Sigmoid colon (tissue), 6 donors: ENCODE measurements at regions not wholly inside any gene's neighbourhood (a gene's known extent, or its start where the extent isn't known, plus 50 kb on each side); places are given as distances from the start of the nearest gene placed in this dataset.

Experiments used
- DNase-seq: peaks from one replicate; pipeline ENCODE4 v3.0.0-alpha.2; 2019
- H3K27ac ChIP-seq, 4 donors: fragments of 200-600 bp; sonication (generic); one replicate each; pipeline ENCODE4 v1.5.1; 2016 to 2019; ENCODE audit warnings: mild to moderate bottlenecking in 1 of 4
- H3K27me3 ChIP-seq, 3 donors: fragments of 200-600 bp; sonication (generic); one replicate each; pipeline ENCODE4 v1.5.1; 2019; ENCODE audit warnings: mild to moderate bottlenecking in 1 of 3
- H3K36me3 ChIP-seq, 4 donors: fragments of 200-600 bp; sonication (generic); one replicate each; pipeline ENCODE4 v1.5.1; 2016 to 2019
- H3K4me1 ChIP-seq, 4 donors: fragments of 200-600 bp; sonication (generic); one replicate each; pipeline ENCODE4 v1.5.1; 2017 to 2019
- H3K4me3 ChIP-seq, 4 donors: fragments of 200-600 bp; sonication (generic); one replicate each; pipeline ENCODE4 v1.5.1; 2017 to 2019; ENCODE audit warnings: mild to moderate bottlenecking in 2 of 4, moderate library complexity in 1 of 4
- H3K9me3 ChIP-seq, 4 donors: fragments of 200-600 bp in 3 of 4; sonication (generic) in 3 of 4; one replicate each; pipeline versions ENCODE4 v1.5.1 to v1.6.1; 2013 to 2019
- CTCF ChIP-seq, 4 experiments: fragments of 450-650 bp in 3 of 4; fragments of 200-600 bp in 1 of 4; IDR thresholded peaks; one replicate each; pipeline ENCODE4 v1.5.1; 2016 to 2019; ENCODE audit warnings: antibody characterized with exemption in 4 of 4, mild to moderate bottlenecking in 3 of 4, moderate library complexity in 2 of 4
- EP300 ChIP-seq, 4 donors: sonication (generic); formaldehyde crosslinking; IDR thresholded peaks; one replicate each; pipeline ENCODE4 v1.6.1; 2017; ENCODE audit warnings: antibody characterized with exemption in 4 of 4
- POLR2A ChIP-seq, 2 donors: fragments of 450-650 bp; IDR thresholded peaks; one replicate each; pipeline ENCODE4 v1.6.1; 2016; ENCODE audit warnings: antibody characterized with exemption in 2 of 2, mild to moderate bottlenecking in 2 of 2, moderate library complexity in 2 of 2
- POLR2AphosphoS5 ChIP-seq, 4 donors: sonication (generic); formaldehyde crosslinking; IDR thresholded peaks; one replicate each; pipeline ENCODE4 v1.6.1; 2017; ENCODE audit warnings: antibody characterized with exemption in 4 of 4
- WGBS, 2 donors: extraction: QIAGEN DNeasy Blood & Tissue Kit; methylation state at CpG; one replicate each; pipeline ENCODE4 v1.1.7; 2013; 5-methylcytosine and 5-hydroxymethylcytosine counted together
- intact Hi-C: fragments of 100-400 bp; cut with DNase I; formaldehyde crosslinking; loops from one replicate; pipeline ENCODE4 v1.15.1; 2023
- donor health status: healthy with polysubstance abuse.
- donor health status: healthy.

- intact Hi-C loops: no loop called here
Observed at GRCh38 chr3:116815321-116815720, 105.7 kb downstream of the TUSC7 start.

GRCh38 chr3:116815831-116816588 lies 106.4 kb downstream of the TUSC7 start:
- intact Hi-C loops: no loop called here
- Histone ChIP-seq H3K9me3 (no peaks in the 10 kb centered on the region), H3K27me3 (no peaks in the 10 kb centered on the region), H3K27ac (peak overlapping the region; percentile 27 to 79 (median 70)), H3K36me3 (no peaks in the 10 kb centered on the region), H3K4me1 (peaks cover 0 to 42% (median 36%) of the 10 kb centered on the region in 4 donors), H3K4me3 (no peak overlapping the region)
- DNase-seq: peak; percentile 86
- WGBS, 2 donors: 47 to 53% methylated on average over 5 of the region's 5 CpGs
- TF ChIP-seq POLR2A (IDR thresholded peaks at IDR 0.05) (no peak), CTCF (IDR thresholded peaks at IDR 0.05) (no peak), POLR2AphosphoS5 (IDR thresholded peaks at IDR 0.05) (peak; percentile 86 to 98 (median 96)), EP300 (IDR thresholded peaks at IDR 0.05) (peak; percentile 9 to 77 (median 46))

More at GRCh38 chr3:116815321-116815720, 105.7 kb downstream of the TUSC7 start:
- H3K4me3 ChIP-seq: no peak overlapping the region
- no peak for DNase-seq
- H3K27me3 ChIP-seq: no peaks in the 10 kb centered on the region
- no peaks in the 10 kb centered on the region for H3K9me3 ChIP-seq
- TF ChIP-seq EP300 (IDR thresholded peaks at IDR 0.05) (no peak), CTCF (IDR thresholded peaks at IDR 0.05) (no peak), POLR2AphosphoS5 (IDR thresholded peaks at IDR 0.05) (no peak), POLR2A (IDR thresholded peaks at IDR 0.05) (no peak)
- peaks cover 0 to 42% (median 36%) of the 10 kb centered on the region in 4 donors for H3K4me1 ChIP-seq
- H3K36me3 ChIP-seq: no peaks in the 10 kb centered on the region
- WGBS, 2 donors: 77 to 85% methylated on average over 1 of the region's 1 CpG
- H3K27ac ChIP-seq: peak overlapping the region in 3 of 4 donors; percentile 23 to 79 (median 71)

- no peak overlapping the region for H3K4me3 ChIP-seq
- WGBS, 2 donors: 70 to 81% methylated on average over 1 of the region's 1 CpG
- H3K9me3 ChIP-seq: no peaks in the 10 kb centered on the region
- peaks cover 0 to 15% (median 14%) of the 10 kb centered on the region in 4 donors for H3K4me1 ChIP-seq
- intact Hi-C loops: no loop called here
- H3K27me3 ChIP-seq: no peaks in the 10 kb centered on the region
- no peak for TF ChIP-seq POLR2AphosphoS5 (IDR thresholded peaks at IDR 0.05)
- no peak for TF ChIP-seq EP300 (IDR thresholded peaks at IDR 0.05)
- TF ChIP-seq CTCF (IDR thresholded peaks at IDR 0.05): no peak
- TF ChIP-seq POLR2A (IDR thresholded peaks at IDR 0.05): no peak
- H3K36me3 ChIP-seq: no peaks in the 10 kb centered on the region
- no peak for DNase-seq
- no peak overlapping the region for H3K27ac ChIP-seq
Observed at GRCh38 chr3:116821371-116821770, 111.8 kb downstream of the TUSC7 start.

- WGBS, 2 donors: 63 to 69% methylated on average over 1 of the region's 1 CpG
- no peak overlapping the region for H3K4me3 ChIP-seq
- no peak for DNase-seq
Observed at GRCh38 chr3:116824208-116824607, 114.6 kb downstream of the TUSC7 start.

More at GRCh38 chr3:116824208-116824607, 114.6 kb downstream of the TUSC7 start:
- no peak overlapping the region for H3K27ac ChIP-seq
- TF ChIP-seq EP300 (IDR thresholded peaks at IDR 0.05) (no peak), POLR2AphosphoS5 (IDR thresholded peaks at IDR 0.05) (no peak), CTCF (IDR thresholded peaks at IDR 0.05) (no peak), POLR2A (IDR thresholded peaks at IDR 0.05) (no peak)
- no peaks in the 10 kb centered on the region for H3K9me3 ChIP-seq
- intact Hi-C loops: no loop called here
- H3K4me1 ChIP-seq: no peaks in the 10 kb centered on the region
- no peaks in the 10 kb centered on the region for H3K27me3 ChIP-seq
- H3K36me3 ChIP-seq: no peaks in the 10 kb centered on the region
